ENCODE measurements at regions not wholly inside any gene's neighbourhood (a gene's known extent, or its start where the extent isn't known, plus 50 kb on each side); places are given as distances from the start of the nearest gene placed in this dataset.
A peak's percentile ranks its signal among the peaks of the same experiment; 100 is the strongest.

DNA sequence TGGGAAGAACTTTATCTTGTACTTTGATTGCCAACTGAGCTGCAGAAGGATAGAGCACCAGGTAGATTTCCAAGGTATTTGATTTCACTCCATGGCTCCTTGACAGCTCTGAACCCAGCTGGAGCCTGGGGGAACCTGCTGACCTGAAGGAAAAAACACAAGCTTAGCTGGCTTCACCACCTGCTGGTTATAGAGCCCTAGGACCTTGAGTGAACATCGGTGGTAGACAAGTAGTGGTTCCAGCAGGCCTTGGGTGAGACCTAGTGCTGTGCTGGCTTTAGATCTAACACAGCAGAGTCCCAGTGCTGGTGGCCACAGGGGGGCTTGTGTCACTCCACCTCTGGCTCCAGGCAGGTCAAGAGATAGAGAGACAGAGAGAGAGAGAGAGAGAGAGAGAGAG lies 1102.6 kb downstream of the ADGRL3 start:
- DNase-seq = no peak
- H3K9me3 ChIP-seq = peaks cover 0 to 9% (median 3%) of the 10 kb centered on the region in 4 donors
- 87 to 100% methylated on average over 1 of the region's 1 CpG for WGBS, 2 donors
- H3K36me3 ChIP-seq = no peaks in the 10 kb centered on the region
- H3K4me1 ChIP-seq = no peaks in the 10 kb centered on the region
- no peak overlapping the region for H3K27ac ChIP-seq
- no peak for ATAC-seq (ENCODE audit: low FRiP score in 2 of 2)
- H3K27me3 ChIP-seq = no peaks in the 10 kb centered on the region
- TF ChIP-seq POLR2AphosphoS5 (IDR thresholded peaks at IDR 0.05) = no peak
- TF ChIP-seq, protein P1, sequence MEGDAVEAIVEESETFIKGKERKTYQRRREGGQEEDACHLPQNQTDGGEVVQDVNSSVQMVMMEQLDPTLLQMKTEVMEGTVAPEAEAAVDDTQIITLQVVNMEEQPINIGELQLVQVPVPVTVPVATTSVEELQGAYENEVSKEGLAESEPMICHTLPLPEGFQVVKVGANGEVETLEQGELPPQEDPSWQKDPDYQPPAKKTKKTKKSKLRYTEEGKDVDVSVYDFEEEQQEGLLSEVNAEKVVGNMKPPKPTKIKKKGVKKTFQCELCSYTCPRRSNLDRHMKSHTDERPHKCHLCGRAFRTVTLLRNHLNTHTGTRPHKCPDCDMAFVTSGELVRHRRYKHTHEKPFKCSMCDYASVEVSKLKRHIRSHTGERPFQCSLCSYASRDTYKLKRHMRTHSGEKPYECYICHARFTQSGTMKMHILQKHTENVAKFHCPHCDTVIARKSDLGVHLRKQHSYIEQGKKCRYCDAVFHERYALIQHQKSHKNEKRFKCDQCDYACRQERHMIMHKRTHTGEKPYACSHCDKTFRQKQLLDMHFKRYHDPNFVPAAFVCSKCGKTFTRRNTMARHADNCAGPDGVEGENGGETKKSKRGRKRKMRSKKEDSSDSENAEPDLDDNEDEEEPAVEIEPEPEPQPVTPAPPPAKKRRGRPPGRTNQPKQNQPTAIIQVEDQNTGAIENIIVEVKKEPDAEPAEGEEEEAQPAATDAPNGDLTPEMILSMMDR (IDR thresholded peaks at IDR 0.05) = no peak
- TF ChIP-seq POLR2A (IDR thresholded peaks at IDR 0.05) = no peak
- no peak for TF ChIP-seq EP300 (IDR thresholded peaks at IDR 0.05)
- H3K4me3 ChIP-seq = no peak overlapping the region

DNA sequence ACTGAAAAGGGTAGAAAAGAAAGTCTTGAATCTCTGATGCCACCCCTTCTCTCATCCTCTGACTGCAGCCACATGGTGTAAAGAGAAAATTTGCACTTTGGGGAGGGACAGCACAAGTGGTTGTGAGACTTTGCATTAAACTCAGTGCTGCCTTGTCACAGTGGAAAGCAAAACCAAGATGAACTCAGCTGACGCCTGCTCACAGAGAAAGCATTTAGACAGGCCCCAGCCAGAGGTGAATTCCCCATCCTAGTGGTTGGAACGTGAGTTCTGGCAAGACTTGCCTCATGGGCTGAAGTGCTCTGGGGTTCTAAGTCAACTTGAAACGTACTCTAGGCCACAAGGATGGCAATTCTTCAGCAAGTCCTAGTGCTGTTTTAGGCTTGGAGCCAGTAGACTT lies 1101.4 kb downstream of the ADGRL3 start:
- H3K9me3 ChIP-seq = peaks cover 0 to 9% (median 0%) of the 10 kb centered on the region in 4 donors
- WGBS, 2 donors = 84 to 89% methylated on average over 1 to 3 of the region's 3 CpGs
- no peaks in the 10 kb centered on the region for H3K36me3 ChIP-seq
- H3K27me3 ChIP-seq = no peaks in the 10 kb centered on the region
- H3K27ac ChIP-seq = no peak overlapping the region
- TF ChIP-seq, protein P1 (IDR thresholded peaks at IDR 0.05) = no peak
- TF ChIP-seq POLR2AphosphoS5 (IDR thresholded peaks at IDR 0.05) (no peak), EP300 (IDR thresholded peaks at IDR 0.05) (no peak), POLR2A (IDR thresholded peaks at IDR 0.05) (no peak)
- no peaks in the 10 kb centered on the region for H3K4me1 ChIP-seq
- H3K4me3 ChIP-seq = no peak overlapping the region
- no peak for ATAC-seq (ENCODE audit: low FRiP score in 2 of 2)
- DNase-seq = no peak

DNA sequence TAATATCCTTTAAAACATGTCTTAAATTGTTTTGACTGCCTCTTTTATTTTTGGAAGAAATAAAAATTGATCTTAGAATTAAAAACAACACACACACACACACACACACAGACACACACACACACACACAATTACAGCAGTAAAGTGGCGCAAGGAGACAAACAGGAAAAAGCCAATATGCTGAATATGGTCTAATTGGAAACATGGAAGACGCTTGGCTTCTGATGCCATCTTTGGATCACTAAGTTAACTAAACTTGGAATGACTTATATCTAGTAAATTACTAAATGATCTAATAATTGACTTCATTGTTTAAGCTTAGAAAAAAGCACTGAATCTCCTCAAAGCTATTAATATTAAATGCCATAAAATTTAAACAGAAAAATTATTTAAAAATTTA lies 1093.4 kb downstream of the ADGRL3 start:
- H3K9me3 ChIP-seq = no peaks in the 10 kb centered on the region
- 86 to 87% methylated on average over 2 of the region's 2 CpGs for WGBS, 2 donors
- no peaks in the 10 kb centered on the region for H3K27me3 ChIP-seq
- no peaks in the 10 kb centered on the region for H3K36me3 ChIP-seq
- H3K27ac ChIP-seq = no peak overlapping the region
- no peaks in the 10 kb centered on the region for H3K4me1 ChIP-seq
- TF ChIP-seq POLR2AphosphoS5 (IDR thresholded peaks at IDR 0.05) (no peak), POLR2A (IDR thresholded peaks at IDR 0.05) (no peak)
- H3K4me3 ChIP-seq = no peak overlapping the region
- DNase-seq (no peak), ATAC-seq (ENCODE audit: low FRiP score in 2 of 2) (no peak)

DNA sequence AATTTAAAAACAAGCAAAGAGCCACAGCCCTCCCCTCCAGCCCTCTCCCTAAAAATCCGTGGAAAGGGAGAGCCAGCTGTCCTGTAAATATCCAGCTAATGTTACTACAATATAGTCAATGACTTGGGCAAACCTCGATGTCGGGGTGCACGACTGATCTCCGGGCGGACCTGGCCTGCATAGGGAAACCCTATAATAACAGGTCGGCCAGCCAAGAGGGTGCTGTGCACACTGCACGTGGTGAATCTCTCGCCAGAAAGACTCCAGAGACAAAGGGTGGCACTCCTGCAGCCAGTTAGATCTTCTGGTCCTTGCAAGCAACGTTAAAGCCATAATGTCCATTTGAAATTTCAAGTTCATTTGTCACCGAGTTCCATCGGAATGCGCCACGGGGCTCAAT lies 1092.8 kb downstream of the ADGRL3 start:
- Histone ChIP-seq H3K36me3 (no peaks in the 10 kb centered on the region), H3K4me1 (no peaks in the 10 kb centered on the region), H3K27ac (no peak overlapping the region), H3K9me3 (no peaks in the 10 kb centered on the region), H3K4me3 (no peak overlapping the region), H3K27me3 (no peaks in the 10 kb centered on the region)
- ATAC-seq (ENCODE audit: low FRiP score in 2 of 2) (no peak), DNase-seq (peak in 1 of 2 donors; percentile 4)
- no peak for TF ChIP-seq POLR2A (IDR thresholded peaks at IDR 0.05)
- TF ChIP-seq EP300 (IDR thresholded peaks at IDR 0.05) = no peak
- TF ChIP-seq POLR2AphosphoS5 (IDR thresholded peaks at IDR 0.05) = no peak
- TF ChIP-seq, protein P1 (IDR thresholded peaks at IDR 0.05) = no peak
- 92 to 93% methylated on average over 13 to 14 of the region's 14 CpGs for WGBS, 2 donors

DNA sequence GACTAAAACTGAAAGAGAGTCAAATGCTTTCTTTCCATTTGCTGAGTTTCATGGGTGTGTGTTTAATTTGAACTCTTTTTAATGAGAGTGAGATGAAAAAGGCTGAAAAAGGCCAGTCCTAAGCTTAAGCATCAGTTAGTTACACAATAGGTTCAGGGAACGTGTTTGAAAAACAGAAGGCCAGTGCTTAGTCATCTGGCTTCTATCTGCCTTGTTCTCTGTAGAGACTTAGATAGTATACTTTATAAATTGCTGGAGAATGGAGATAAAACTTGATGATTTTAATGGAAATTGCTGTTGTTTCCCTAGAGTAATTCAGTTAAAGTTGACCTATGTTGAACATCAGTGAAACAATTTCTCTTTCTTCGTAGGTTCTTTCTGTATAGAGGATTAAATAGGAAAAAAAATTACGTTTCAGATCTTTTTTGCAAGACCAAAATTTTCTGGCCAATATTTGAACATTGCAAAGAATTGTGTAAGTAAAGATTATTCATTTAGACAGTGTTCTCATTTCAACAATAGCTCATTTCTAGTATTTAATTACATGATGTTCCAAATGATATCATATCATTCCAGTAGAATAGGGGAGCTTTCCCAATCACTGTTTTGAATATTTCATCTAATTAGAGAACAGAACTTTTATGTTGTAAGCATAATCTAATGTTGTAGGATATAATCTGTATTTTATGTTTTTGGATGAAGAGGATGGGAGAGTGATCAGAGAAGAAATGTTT lies 1088.8 kb downstream of the ADGRL3 start:
- no peaks in the 10 kb centered on the region for H3K4me1 ChIP-seq
- TF ChIP-seq EP300 (IDR thresholded peaks at IDR 0.05) (no peak), POLR2A (IDR thresholded peaks at IDR 0.05) (no peak), POLR2AphosphoS5 (IDR thresholded peaks at IDR 0.05) (no peak)
- TF ChIP-seq, protein P1 (IDR thresholded peaks at IDR 0.05) = no peak
- DNase-seq = no peak
- 66 to 67% methylated on average over 3 of the region's 3 CpGs for WGBS, 2 donors
- peak in 1 of 2 donors; percentile 86 for ATAC-seq (ENCODE audit: low FRiP score in 2 of 2)
- no peaks in the 10 kb centered on the region for H3K9me3 ChIP-seq
- no peaks in the 10 kb centered on the region for H3K27me3 ChIP-seq
- no peak overlapping the region for H3K27ac ChIP-seq
- no peak overlapping the region for H3K4me3 ChIP-seq
- no peaks in the 10 kb centered on the region for H3K36me3 ChIP-seq
